Ammon's horn (tissue), 1 donor: ENCODE measurements at regions not wholly inside any gene's neighbourhood (a gene's known extent, or its start where the extent isn't known, plus 50 kb on each side); places are given as distances from the start of the nearest gene placed in this dataset.

ENCODE experiments used
- DNase-seq: peaks from one replicate; pipeline ENCODE4 v3.0.0-alpha.2; 2016; ENCODE audit warnings: low spot score

GRCh38 chr7:138257459-138258196 lies 181.4 kb downstream of the AKR1D1 start:
- peak; percentile 2 for DNase-seq

GRCh38 chr7:138258197-138258559 lies 181.9 kb downstream of the AKR1D1 start:
- no peak for DNase-seq

- no peak for DNase-seq
Observed at GRCh38 chr7:138259675-138260074, 183.4 kb downstream of the AKR1D1 start.

- no peak for DNase-seq
Observed at GRCh38 chr7:138267934-138268333, 191.7 kb downstream of the AKR1D1 start.

- no peak for DNase-seq
Observed at GRCh38 chr7:138276891-138277290, 183.2 kb upstream of the TRIM24 start.

- DNase-seq = no peak
Observed at GRCh38 chr7:138278601-138279000, 181.5 kb upstream of the TRIM24 start.

GRCh38 chr7:138282997-138283396 lies 177.1 kb upstream of the TRIM24 start:
- DNase-seq = no peak

- DNase-seq = no peak
Observed at GRCh38 chr7:138285129-138285528, 174.9 kb upstream of the TRIM24 start.

- no peak for DNase-seq
Observed at GRCh38 chr7:138286846-138287245, 173.2 kb upstream of the TRIM24 start.

GRCh38 chr7:138287549-138287948 lies 172.5 kb upstream of the TRIM24 start:
- DNase-seq = no peak

- no peak for DNase-seq
Observed at GRCh38 chr7:138289082-138289481, 171.0 kb upstream of the TRIM24 start.

- no peak for DNase-seq
Observed at GRCh38 chr7:138289864-138290263, 170.2 kb upstream of the TRIM24 start.

GRCh38 chr7:138292951-138293350 lies 167.1 kb upstream of the TRIM24 start:
- no peak for DNase-seq

- DNase-seq = no peak
Observed at GRCh38 chr7:138295049-138295637, 164.9 kb upstream of the TRIM24 start.

- no peak for DNase-seq
Observed at GRCh38 chr7:138297526-138297925, 162.5 kb upstream of the TRIM24 start.

- DNase-seq = no peak
Observed at GRCh38 chr7:138299066-138299465, 161.0 kb upstream of the TRIM24 start.

GRCh38 chr7:138303230-138304070 lies 156.6 kb upstream of the TRIM24 start:
- DNase-seq = peak; percentile 3

- DNase-seq = no peak
Observed at GRCh38 chr7:138304071-138304320, 156.1 kb upstream of the TRIM24 start.

GRCh38 chr7:138307633-138308032 lies 152.4 kb upstream of the TRIM24 start:
- no peak for DNase-seq

- DNase-seq = no peak
Observed at GRCh38 chr7:138308136-138308535, 151.9 kb upstream of the TRIM24 start.

GRCh38 chr7:138309186-138309585 lies 150.9 kb upstream of the TRIM24 start:
- no peak for DNase-seq

GRCh38 chr7:138313829-138314178 lies 146.3 kb upstream of the TRIM24 start:
- no peak for DNase-seq

- no peak for DNase-seq
Observed at GRCh38 chr7:138316421-138317043, 143.5 kb upstream of the TRIM24 start.
